ENCODE measurements at regions not wholly inside any gene's neighbourhood (a gene's known extent, or its start where the extent isn't known, plus 50 kb on each side); places are given as distances from the start of the nearest gene placed in this dataset.

GRCh38 chr4:62448911-62449310, 1248.8 kb downstream of the ADGRL3 start:
- in situ Hi-C loops (cut with HindIII; ENCODE audit: low pct_unique_long_range_greater_than_20kb, low sequenced_read_pairs) = no loop called here
- POLR2A ChIA-PET = no interaction called here
- BruUV-seq (replicated peaks) = no TSS peak

GRCh38 chr4:62439051-62439450, 1238.9 kb downstream of the ADGRL3 start:
- CTCF ChIA-PET = no interaction called here
- no TSS peak for BruUV-seq (replicated peaks)
- no peak overlapping the region for H3K4me3 ChIP-seq (ENCODE audit: low read depth in 2 of 2, low read length in 2 of 2)
- H3K4me1 ChIP-seq (ENCODE audit: control insufficient read depth, insufficient read depth, low read length) = no peaks in the 10 kb centered on the region
- no peaks in the 10 kb centered on the region for H3K9me3 ChIP-seq (ENCODE audit: control insufficient read depth, insufficient read depth, low read depth, low read length)
- no peak for DNase-seq (ENCODE audit: low read depth, low spot score)
- H3K36me3 ChIP-seq (ENCODE audit: control insufficient read depth, insufficient read depth, low read length) = no peaks in the 10 kb centered on the region
- no peak for TF ChIP-seq POLR2AphosphoS5 (IDR thresholded peaks at IDR 0.05; ENCODE audit: low read depth, low read length)
- no peak for TF ChIP-seq TCF7L2 (IDR thresholded peaks at IDR 0.05; ENCODE audit: low read depth, low read length)
- TF ChIP-seq SIN3A (IDR thresholded peaks at IDR 0.05; ENCODE audit: borderline replicate concordance, insufficient read depth, low read depth, low read length) = no peak
- TF ChIP-seq REST (IDR thresholded peaks at IDR 0.05; ENCODE audit: insufficient read depth in 1 of 2, low read depth in 2 of 2, low read length in 1 of 2) = no peak
- TF ChIP-seq CTCF (IDR thresholded peaks at IDR 0.05) = no peak
- no peak for ATAC-seq
- in situ Hi-C loops (cut with HindIII; ENCODE audit: low pct_unique_long_range_greater_than_20kb, low sequenced_read_pairs) (no loop called here), intact Hi-C loops (cut with micrococcal nuclease; ENCODE audit: unreplicated experiment) (no loop called here)
- no peaks in the 10 kb centered on the region for H3K27me3 ChIP-seq (ENCODE audit: control insufficient read depth, insufficient read depth, low read length)
- H3K27ac ChIP-seq (ENCODE audit: low read length) = no peak overlapping the region
- POLR2A ChIA-PET = no interaction called here

More at GRCh38 chr4:62448911-62449310, 1248.8 kb downstream of the ADGRL3 start:
- no peak for ATAC-seq
- no peak overlapping the region for H3K27ac ChIP-seq (ENCODE audit: low read length)
- intact Hi-C loops (cut with micrococcal nuclease; ENCODE audit: unreplicated experiment) = no loop called here
- DNase-seq (ENCODE audit: low read depth, low spot score) = no peak
- no peak overlapping the region for H3K4me3 ChIP-seq (ENCODE audit: low read depth in 2 of 2, low read length in 2 of 2)
- H3K9me3 ChIP-seq (ENCODE audit: control insufficient read depth, insufficient read depth, low read depth, low read length) = no peaks in the 10 kb centered on the region
- H3K27me3 ChIP-seq (ENCODE audit: control insufficient read depth, insufficient read depth, low read length) = no peaks in the 10 kb centered on the region
- CTCF ChIA-PET = no interaction called here
- H3K36me3 ChIP-seq (ENCODE audit: control insufficient read depth, insufficient read depth, low read length) = no peaks in the 10 kb centered on the region
- no peaks in the 10 kb centered on the region for H3K4me1 ChIP-seq (ENCODE audit: control insufficient read depth, insufficient read depth, low read length)
- no peak for TF ChIP-seq SIN3A (IDR thresholded peaks at IDR 0.05; ENCODE audit: borderline replicate concordance, insufficient read depth, low read depth, low read length)
- no peak for TF ChIP-seq POLR2AphosphoS5 (IDR thresholded peaks at IDR 0.05; ENCODE audit: low read depth, low read length)
- no peak for TF ChIP-seq CTCF (IDR thresholded peaks at IDR 0.05)
- no peak for TF ChIP-seq TCF7L2 (IDR thresholded peaks at IDR 0.05; ENCODE audit: low read depth, low read length)

Measured in Panc1 (cell line).